Glomerular visceral epithelial cell (primary cell): ENCODE measurements at regions not wholly inside any gene's neighbourhood (a gene's known extent, or its start where the extent isn't known, plus 50 kb on each side); places are given as distances from the start of the nearest gene placed in this dataset.
"Not testable (repeated sequence)": the region's sequence is repeated elsewhere in the genome, so short reads cannot be mapped to it uniquely, and the experiment has no call there.

Source experiments
- DNase-seq: peaks from one replicate; pipeline ENCODE4 v3.0.0-alpha.2; 2016; ENCODE audit errors: extremely low spot score

GRCh38 chr18:71249791-71250190 is 960.9 kb downstream of the SOCS6 start:
- no peak for DNase-seq

DNA sequence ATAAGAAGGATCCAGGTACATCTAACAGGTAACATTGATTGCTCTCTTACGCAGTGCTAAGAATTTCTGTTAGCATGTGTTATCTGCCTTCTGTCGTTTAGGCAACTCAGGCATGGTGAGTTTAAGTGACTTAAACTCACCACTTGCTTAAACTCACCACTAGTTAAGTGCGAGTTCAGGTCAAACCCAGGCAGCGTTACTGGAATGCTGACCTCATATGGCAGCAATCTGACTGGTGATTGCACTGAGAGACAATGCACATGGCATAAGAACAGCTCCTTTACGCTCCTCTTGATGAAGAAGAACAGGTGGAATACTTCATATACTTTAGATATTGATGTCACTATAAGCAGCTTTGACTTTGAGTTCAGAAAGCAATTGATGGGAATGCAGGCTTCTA is 954.1 kb downstream of the SOCS6 start:
- DNase-seq = no peak

DNA sequence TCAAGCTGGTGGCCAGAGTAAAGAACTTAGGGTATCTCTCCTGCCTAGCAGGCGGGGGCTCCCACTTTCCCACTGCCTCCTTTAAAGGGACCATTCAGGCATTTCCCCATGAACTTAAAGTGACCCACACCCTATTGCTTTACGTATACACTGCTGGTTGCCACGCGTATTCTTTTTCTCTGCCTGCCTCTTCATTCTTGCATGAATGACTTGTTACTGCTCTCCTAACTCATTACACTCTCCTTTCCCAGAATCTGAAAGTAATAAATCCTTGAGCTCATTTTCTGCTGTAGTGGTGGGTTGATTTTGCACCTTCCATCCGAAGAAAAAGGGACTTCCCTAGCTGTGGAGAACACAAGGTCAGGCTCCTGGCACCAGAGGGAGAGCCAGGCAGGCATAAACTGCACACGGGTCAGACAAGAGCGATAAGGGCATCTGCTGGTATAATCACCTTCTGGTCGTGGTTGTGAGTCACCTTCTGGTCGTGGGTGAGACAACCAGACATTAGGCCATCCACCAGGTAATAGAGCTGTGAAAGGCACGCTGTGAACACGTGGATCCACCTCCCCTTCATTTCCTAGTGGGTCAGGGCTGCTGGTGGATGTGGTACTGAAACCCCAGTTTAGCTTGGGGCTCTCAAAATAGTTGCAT is 950.3 kb downstream of the SOCS6 start:
- peak; percentile 4 for DNase-seq

DNA sequence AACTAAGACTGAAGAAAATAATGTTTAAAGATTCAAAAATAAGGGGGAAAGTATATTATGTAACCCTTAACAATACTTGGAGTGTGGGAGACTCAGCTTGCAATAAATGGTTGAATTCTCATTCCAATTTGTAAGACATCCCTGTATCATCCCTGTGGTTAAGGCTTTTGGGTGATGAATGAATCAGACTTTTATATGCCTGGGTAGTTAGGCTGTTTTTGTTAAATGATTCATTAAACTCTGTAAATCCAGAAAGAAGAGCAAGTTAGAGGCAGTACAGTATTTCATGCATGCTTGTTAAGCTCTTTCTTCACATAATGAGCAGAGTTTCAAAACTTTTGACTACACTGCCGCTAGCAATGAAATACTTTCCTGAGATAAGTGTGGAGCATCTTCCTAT is 948.8 kb downstream of the SOCS6 start:
- DNase-seq = peak; percentile 2

DNA sequence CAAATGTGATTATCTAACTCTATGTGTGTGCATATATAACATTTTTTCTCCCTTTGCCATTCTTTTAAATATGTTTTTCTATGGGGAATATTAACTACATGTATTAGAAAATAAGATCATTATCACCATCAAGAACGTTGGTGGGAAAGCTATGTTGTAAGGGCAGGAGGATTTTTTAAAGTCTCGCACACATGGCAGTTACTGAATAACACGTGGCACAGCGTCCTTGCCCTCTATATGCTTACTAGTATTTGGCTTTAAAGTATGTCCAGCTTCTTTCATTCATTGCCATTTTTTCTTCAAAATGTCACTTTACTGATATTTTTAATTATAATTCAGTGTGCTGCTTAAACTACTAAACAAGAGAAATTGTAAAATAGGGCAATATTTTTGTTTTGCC is 944.3 kb downstream of the SOCS6 start:
- no peak for DNase-seq

DNA sequence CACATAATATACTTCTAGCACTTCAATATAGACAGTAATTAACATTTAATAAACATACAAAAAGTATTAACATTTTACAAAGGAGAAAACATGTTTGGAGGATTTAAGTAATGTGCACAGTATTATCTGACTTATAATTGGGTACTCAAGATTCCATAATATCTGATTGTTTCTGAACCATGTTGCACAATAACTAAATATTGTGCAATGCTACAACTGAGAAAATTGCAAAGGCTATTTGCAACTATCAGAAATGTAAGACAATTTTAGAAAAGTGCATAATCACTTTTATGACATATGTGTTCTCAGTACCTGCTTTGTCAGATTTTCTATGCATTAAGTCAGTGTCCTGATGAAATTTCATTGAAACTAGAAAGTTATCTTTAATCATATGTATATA is 934.6 kb downstream of the SOCS6 start:
- no peak for DNase-seq

DNA sequence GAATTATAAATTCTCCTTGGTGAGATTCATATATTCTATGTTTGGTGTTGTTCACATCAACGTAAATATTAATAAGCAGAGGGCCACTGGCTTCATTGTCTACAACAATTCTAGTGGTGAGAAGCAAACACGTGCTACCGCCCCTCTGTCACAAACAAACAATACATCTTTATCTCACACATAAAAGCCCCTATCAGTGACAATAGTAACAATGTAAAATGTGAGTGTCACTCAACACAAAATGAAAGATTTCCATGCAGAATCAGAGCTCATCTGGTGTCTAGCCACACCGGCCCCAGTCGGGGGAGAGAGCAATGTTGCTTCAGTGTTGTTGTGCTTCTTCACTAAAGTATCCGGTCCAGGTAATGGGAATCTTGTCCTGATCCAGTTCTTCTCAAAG is 932.6 kb downstream of the SOCS6 start:
- no peak for DNase-seq

DNA sequence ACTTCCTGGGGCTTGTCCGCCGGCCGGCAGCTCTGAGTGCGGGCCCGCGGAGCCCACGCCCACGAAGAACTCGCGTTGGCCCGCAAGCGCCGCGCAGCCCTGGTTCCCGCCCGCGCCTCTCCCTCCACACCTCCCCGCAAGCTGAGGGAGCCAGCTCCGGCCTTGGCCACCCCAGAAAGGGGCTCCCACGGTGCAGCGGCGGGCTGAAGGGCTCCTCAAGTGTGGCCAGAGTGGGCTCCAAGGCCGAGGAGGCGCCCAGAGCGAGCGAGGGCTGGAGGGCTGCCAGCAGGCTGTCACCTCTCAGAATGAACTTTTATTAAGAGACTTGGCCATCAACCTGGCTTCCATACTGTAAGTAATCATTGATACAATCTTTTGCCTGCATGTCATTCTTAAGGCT is 923.9 kb downstream of the SOCS6 start:
- DNase-seq = not testable (repeated sequence)

DNA sequence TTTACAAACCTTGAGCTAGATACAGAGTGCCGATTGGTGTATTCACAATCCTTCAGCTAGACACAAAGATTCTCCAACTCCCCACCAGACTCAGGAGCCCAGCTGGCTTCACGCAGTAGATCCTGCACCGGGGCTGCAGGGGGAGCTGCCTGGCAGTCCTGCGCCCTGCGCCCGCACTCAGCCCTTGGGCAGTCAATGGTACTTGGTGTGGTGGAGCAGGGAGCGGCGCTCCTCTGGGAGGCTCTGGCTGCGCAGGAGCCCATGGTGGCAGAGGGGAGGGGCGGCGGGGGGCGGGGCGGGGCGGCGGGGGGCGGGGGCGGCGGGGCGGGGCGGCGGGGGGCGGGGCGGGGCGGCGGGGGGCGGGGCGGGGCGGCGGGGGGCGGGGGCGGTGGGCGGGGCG is 923.4 kb downstream of the SOCS6 start:
- no peak for DNase-seq

GRCh38 chr18:71209944-71210343 is 921.1 kb downstream of the SOCS6 start:
- DNase-seq = no peak

GRCh38 chr18:71194438-71194837 is 905.6 kb downstream of the SOCS6 start:
- DNase-seq = no peak

DNA sequence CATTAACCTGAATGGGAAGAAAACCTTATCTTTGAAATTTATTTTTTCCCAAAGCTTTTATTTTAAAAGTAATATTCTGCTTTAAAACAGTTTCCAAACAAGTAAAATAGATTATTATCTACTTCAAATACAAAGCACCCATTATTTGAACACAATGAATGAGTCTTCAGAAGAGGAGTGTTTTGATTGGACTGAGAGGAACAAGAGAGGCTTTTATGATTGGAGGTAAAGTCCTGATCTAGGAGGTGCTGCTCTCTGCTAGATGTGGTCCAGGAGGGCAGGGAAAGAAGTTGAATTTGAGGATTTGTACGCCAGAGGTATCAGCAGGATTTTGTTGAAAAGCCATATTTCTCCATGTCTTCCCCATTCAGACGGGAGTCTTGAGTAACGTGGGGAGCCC is 900.7 kb downstream of the SOCS6 start:
- no peak for DNase-seq

DNA sequence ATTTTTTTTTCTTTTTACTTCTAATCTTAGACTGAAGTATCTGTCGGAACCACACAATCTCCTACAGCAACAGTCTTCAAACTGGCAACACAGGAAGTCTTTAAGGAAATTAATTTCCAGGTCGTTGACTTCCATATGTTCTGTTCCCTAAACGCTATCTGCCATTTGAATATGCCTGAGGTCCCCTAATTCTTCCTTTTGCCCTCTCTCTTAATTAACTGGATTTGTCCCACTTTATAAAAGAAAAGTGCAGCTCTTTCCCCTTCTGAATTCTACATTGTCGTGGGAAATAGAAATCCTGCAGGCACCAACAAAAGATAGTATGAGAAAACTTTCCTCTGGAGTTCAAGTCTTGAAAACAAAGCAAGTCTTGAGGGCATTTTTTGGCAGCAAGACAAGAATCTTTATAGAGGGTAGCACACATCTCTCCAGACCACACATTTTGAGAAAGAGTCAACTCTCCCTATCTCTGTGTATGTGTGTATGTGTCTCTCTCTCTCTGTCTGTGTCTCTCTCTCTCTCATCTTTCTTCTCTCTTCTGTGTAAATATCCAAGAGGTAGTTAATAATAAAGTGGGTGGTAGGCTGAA is 879.8 kb downstream of the SOCS6 start:
- DNase-seq = no peak

DNA sequence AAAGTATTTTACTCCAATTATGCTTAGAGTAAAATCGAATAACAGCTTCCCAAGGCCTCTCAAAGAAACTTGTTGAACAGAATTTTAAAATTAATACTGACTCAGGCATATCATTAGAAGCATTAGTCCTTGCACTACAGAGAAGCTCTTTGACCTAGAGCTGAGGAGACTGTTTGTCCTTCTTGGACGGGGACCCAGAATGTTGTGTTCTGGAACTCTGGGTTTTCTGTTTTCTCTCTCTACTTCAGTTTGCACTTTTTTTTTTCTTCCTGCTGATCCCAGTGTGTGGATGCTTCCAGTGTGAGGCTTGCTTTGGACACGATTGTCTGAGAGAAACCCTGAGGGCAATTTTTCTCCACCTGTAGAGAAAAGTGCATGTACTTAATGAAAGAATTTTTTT is 847.6 kb downstream of the SOCS6 start:
- DNase-seq = no peak

- no peak for DNase-seq
Observed at GRCh38 chr18:71134122-71134521, 845.3 kb downstream of the SOCS6 start.

DNA sequence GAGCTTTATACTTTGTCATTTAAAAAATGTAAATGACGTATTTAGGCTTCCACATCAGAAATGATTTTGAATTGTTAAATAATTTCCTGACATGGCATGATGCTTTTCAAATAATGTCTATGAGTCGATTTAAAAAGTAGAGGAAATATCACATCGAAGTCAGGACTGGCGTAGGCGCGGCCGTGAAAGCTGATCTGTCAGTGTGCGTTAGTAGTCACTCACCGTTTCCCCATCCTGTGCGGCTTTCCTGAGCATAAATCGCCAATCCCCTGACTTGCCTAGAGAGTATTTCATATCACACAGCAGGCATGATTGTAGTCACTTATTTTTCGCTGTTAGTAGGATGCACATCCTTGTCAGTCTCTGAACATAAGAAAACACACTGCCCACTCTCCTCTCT is 843.1 kb downstream of the SOCS6 start:
- DNase-seq = no peak

DNA sequence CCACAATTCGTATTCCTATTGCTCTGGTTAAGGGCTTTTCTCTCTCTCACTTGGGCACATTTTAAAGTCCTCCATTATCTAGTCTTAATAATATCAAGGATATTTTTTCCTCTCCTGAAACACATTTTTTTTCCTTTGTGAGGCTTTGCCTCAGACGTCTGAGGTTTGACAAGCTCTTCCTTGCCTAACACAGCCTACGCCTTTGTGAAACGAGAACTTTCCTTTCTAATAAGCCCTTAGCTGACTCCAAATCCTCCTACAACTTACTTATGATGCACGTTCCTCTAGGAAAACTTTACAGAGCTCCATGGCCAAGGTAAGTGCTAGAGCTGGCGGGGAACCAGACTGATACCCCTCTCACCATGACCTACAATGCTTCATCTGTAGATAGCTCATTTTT is 841.5 kb downstream of the SOCS6 start:
- no peak for DNase-seq

DNA sequence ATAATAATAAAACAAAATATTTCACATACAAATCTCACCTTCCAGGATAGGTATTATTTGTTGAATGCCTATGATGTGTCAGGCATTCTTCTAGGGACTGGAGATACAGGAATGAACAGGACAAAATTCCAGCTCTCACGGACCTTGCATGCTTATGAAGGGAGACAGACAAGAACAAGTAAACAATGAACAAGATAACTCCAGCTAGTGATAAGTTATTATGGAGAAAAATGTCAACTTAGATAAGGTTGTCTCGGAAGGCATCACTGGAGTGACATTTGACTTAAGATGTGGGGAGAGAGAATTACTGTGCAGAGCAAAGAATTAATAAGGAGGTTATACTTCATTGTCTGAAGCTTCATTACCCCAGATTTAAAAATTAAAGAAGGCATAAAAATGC is 836.7 kb downstream of the SOCS6 start:
- no peak for DNase-seq

- no peak for DNase-seq
Observed at GRCh38 chr18:71116535-71116934, 827.7 kb downstream of the SOCS6 start.

DNA sequence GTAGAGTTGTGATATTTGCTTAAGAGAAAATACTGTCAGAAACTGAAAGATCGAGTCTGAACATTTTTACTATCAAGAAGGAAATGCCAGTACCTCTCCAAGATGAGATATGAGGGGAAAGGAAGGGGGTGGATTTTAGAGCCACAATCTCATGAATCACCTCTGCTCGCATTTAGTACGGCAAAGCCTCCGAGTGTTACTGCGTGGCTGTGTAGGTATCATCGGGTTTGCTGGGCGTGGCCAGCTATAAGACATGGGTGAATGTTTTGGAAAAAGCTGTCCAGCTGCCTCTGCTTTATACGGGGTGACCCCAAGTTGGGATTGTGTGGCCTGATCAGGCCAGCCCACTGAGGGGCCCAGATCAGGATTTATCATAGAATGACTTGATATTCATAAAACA is 826.4 kb downstream of the SOCS6 start:
- DNase-seq = no peak

DNA sequence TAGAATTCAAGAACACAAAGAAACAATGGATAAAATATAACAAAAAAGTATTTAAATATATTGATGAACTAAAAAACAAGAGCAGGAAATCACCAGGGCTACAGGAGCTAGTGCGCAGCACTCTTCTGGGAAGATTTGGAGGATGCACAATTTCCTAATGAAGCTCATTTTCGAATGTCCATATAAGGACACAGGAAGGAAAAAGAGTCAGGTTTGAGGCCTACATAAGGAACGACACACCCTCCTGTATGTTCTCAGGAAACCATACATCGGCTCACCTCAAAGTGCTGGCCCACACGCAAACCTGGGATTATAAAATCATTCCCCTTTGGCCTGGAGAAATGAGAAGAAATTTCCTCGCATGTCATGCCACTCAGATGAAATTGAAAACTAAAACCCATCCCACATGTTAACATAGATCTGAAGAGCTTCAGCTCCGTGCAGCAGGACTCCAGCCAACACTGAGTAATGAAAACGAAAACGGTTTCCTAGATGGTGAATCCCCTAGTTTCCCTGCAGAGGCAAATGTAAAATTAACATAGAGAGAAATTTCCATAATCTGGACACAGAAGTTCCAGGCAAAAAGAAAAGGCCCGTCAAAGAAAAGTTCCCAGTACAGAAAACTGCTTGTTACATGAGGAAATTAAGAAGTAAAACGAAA is 825.8 kb downstream of the SOCS6 start:
- DNase-seq = no peak

GRCh38 chr18:71107244-71107643 is 818.4 kb downstream of the SOCS6 start:
- DNase-seq = no peak

DNA sequence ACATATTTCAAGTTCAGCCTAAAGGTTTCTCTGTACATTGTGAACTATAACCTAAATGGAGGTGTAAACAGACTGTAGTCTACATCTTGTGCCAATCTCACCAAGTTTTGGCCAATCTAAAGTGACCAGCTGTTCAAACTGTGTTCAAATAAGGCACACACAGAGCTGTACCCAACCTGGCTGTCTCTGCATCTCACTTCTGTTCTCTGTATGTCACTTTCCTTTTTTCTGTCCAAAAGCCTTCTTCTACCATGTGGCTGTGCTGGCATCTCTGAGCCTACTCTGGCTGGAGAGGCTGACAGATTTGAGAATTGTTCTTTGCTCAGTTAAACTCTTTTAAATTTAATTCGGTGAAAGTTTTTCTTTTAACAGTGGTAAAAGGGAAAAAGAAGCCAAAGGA is 817.9 kb downstream of the SOCS6 start:
- no peak for DNase-seq
